ENCODE measurements at regions not wholly inside any gene's neighbourhood (a gene's known extent, or its start where the extent isn't known, plus 50 kb on each side); places are given as distances from the start of the nearest gene placed in this dataset.

GRCh38 chr11:115724666-115725065 lies 220.5 kb upstream of the CADM1 start:
- DNase-seq (ENCODE audit: low read depth), result no peak
- TF ChIP-seq, protein P1, sequence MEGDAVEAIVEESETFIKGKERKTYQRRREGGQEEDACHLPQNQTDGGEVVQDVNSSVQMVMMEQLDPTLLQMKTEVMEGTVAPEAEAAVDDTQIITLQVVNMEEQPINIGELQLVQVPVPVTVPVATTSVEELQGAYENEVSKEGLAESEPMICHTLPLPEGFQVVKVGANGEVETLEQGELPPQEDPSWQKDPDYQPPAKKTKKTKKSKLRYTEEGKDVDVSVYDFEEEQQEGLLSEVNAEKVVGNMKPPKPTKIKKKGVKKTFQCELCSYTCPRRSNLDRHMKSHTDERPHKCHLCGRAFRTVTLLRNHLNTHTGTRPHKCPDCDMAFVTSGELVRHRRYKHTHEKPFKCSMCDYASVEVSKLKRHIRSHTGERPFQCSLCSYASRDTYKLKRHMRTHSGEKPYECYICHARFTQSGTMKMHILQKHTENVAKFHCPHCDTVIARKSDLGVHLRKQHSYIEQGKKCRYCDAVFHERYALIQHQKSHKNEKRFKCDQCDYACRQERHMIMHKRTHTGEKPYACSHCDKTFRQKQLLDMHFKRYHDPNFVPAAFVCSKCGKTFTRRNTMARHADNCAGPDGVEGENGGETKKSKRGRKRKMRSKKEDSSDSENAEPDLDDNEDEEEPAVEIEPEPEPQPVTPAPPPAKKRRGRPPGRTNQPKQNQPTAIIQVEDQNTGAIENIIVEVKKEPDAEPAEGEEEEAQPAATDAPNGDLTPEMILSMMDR (IDR thresholded peaks at IDR 0.05; ENCODE audit: low read depth, low read length, missing control alignments), result no peak
- in situ Hi-C loops (cut with HindIII; ENCODE audit: low sequenced_read_pairs), result no loop called here
- no peak overlapping the region for H3K4me3 ChIP-seq (ENCODE audit: low read depth, low read length)

- no peak for DNase-seq (ENCODE audit: low read depth)
- TF ChIP-seq, protein P1 (IDR thresholded peaks at IDR 0.05; ENCODE audit: low read depth, low read length, missing control alignments), result no peak
- no peak overlapping the region for H3K4me3 ChIP-seq (ENCODE audit: low read depth, low read length)
- in situ Hi-C loops (cut with HindIII; ENCODE audit: low sequenced_read_pairs), result no loop called here
These were observed 218.5 kb upstream of the CADM1 start for GRCh38 chr11:115722711-115723110.

DNA sequence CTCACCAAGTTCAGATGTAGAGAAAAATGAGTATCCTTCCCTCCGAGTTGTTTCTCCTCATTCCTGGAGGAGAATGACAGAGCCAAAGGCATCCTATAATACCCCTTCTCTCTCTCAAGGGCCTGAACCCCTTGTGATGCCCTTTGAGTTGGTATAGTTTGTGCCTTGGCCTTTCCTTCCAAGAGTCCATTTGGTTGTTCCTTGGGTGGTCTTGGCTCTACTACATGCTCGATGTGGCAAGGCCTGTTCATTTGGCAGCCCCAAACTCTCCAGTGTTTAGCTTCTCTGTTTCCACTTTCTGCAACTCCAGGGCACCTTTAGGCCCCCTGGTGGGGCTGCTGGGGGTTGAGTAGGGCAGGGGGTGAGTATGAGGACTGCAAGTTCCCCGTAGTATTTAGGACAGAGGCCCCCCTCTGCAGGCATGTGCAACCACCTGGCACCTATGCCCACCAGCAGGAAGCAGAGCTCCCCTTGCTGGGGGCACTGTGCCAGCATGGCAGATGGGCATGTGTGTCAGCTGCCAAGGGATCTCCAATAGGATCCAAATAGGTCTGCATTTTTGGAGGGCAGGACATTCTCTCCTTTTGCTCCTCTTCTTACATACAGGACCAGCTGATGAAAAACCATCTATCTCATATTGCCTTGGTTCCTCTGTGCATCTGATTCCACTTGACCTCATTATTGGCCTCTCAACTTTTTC lies 217.2 kb upstream of the CADM1 start:
- in situ Hi-C loops (cut with HindIII; ENCODE audit: low sequenced_read_pairs), result no loop called here

DNA sequence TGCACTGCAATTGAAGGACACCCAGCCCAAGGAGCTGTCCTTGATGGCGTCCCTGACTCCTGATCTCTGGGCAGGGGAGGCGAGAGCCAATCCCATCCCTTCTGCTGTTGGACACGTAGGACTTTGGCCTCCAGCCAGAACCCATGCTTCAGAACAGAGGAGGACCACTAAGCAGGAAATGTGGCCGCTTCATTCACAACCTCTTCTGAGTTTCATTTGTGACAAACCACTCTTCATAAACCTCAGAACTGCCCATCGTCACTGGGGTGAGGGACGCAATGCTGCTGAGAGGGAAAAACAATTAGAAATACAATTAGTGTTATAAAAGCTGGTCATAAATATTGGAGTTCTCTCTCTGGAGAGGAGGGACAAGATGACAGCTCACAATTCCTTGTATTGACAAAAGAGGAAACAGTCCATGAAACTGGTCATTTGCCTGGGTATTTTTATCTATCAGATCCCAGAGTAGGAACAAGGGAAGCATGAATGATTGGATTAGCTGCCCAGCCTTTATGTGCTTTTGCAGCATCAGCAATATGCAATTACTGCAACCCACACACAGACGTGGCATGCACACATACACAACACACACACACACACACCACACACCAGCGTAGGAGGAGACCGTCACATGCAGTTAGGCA lies 216.5 kb upstream of the CADM1 start:
- no peak for DNase-seq (ENCODE audit: low read depth)
- H3K4me3 ChIP-seq (ENCODE audit: low read depth, low read length), result no peak overlapping the region
- in situ Hi-C loops (cut with HindIII; ENCODE audit: low sequenced_read_pairs), result no loop called here
- TF ChIP-seq, protein P1 (IDR thresholded peaks at IDR 0.05; ENCODE audit: low read depth, low read length, missing control alignments), result no peak

More for the DNA sequence above, 217.2 kb upstream of the CADM1 start:
- DNase-seq (ENCODE audit: low read depth), result no peak
- TF ChIP-seq, protein P1 (IDR thresholded peaks at IDR 0.05; ENCODE audit: low read depth, low read length, missing control alignments), result no peak
- no peak overlapping the region for H3K4me3 ChIP-seq (ENCODE audit: low read depth, low read length)

DNA sequence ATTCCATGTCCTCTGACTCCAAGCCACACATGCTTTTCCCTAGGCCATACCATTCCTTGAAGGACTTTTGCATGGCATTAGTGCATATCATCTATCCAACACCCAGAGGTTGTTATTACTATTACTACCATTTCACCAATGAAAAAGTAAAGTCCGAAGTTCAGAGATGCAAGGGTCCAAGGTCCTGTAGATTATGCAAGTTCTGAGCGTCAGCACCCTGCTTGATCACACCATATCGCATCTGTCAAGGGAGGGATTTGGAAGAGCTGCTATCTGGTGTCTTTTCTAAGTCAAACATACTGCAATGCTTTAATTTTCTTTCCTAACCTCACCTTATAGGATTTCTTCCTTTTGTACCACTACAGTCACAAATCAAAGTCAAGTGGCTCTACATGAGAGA lies 214.7 kb upstream of the CADM1 start:
- H3K4me3 ChIP-seq (ENCODE audit: low read depth, low read length), result no peak overlapping the region
- in situ Hi-C loops (cut with HindIII; ENCODE audit: low sequenced_read_pairs), result no loop called here
- no peak for DNase-seq (ENCODE audit: low read depth)
- TF ChIP-seq, protein P1 (IDR thresholded peaks at IDR 0.05; ENCODE audit: low read depth, low read length, missing control alignments), result no peak

GRCh38 chr11:115718106-115718505 lies 213.9 kb upstream of the CADM1 start:
- in situ Hi-C loops (cut with HindIII; ENCODE audit: low sequenced_read_pairs), result no loop called here
- DNase-seq (ENCODE audit: low read depth), result no peak
- TF ChIP-seq, protein P1 (IDR thresholded peaks at IDR 0.05; ENCODE audit: low read depth, low read length, missing control alignments), result no peak
- H3K4me3 ChIP-seq (ENCODE audit: low read depth, low read length), result no peak overlapping the region
